HG02885 (cell line): ENCODE measurements at regions not wholly inside any gene's neighbourhood (a gene's known extent, or its start where the extent isn't known, plus 50 kb on each side); places are given as distances from the start of the nearest gene placed in this dataset.

Experiments used
- ATAC-seq: cut with Tn5 transposase; IDR thresholded peaks from one replicate; pipeline ENCODE4 v1.9.1; 2021; ENCODE audit warnings: mild to moderate bottlenecking; ENCODE audit not compliant: unreplicated experiment, poor library complexity

DNA sequence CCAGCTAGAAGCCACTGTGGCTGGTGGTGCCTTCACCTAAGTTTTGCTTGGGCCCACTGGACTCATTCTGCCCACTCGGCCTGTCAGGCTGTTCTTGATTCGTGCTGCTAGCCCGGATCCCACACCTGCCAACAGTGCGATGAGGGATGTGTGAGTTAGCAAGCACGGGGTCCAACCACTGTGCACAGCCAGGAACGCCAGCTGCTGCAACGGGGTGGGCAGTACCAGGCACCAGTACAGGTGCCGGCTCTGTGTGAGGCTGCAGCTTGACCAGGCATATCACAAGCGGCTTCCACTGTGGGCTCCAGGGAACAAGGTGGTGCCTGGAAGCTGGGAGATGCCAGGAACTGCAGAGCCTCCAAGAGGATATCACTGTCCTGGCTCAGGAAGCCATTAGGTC lies 481.2 kb downstream of the OTOL1 start:
- no peak for ATAC-seq

DNA sequence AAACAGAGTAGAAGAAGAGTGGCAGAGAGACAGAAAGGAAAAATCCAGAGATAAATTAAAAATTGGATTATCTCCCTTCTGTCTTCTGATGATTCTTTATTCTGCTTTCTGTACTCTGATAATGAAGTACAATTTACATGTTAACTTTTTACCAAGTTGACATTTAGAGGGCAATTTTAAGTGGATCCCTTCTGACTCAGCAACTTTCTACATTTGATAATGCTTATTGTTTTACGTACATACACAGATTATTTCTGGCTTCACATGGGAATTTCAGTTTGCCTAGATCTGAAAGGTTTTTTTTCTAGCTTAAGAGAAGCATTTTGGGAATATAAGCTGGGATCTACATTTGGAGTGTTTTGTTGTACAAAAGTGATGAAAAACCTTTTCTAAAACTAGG lies 491.3 kb downstream of the OTOL1 start:
- ATAC-seq = no peak

DNA sequence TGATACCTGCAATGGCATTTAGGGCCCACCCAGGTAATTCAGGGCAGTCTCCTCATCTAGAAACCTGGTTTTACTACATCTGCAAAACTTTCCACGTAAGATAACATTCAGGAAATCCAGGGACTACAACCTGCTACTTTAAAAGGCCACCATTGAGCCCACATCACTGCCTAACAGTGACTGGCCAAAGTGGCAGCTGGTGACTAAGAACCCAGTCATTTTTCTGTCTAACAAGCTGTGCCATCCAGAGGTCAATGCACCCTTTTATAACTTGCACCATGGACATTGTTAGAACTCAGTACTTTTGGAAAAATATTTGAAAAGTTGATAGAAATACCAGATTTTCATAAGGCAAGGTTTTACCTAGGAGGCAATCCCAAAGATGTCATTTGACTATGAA lies 492.4 kb downstream of the OTOL1 start:
- no peak for ATAC-seq

DNA sequence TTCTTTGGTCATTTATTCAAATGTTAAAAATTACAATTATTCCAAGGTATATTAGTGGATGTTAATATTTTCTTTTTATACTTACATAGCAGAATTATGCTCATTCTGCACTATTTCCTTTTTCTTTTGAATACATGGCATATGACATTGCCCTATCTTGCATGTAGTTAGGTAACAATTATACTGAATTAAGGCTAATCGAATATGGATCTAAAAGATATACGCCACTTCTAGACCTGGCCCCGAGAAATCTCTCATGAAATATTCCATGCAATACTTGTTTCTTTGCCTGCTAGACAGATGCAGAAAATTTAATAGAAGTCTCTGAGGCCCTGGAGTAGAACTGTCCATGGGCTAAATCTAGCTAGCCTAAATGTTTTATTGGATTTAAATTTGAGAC lies 493.4 kb downstream of the OTOL1 start:
- no peak for ATAC-seq

DNA sequence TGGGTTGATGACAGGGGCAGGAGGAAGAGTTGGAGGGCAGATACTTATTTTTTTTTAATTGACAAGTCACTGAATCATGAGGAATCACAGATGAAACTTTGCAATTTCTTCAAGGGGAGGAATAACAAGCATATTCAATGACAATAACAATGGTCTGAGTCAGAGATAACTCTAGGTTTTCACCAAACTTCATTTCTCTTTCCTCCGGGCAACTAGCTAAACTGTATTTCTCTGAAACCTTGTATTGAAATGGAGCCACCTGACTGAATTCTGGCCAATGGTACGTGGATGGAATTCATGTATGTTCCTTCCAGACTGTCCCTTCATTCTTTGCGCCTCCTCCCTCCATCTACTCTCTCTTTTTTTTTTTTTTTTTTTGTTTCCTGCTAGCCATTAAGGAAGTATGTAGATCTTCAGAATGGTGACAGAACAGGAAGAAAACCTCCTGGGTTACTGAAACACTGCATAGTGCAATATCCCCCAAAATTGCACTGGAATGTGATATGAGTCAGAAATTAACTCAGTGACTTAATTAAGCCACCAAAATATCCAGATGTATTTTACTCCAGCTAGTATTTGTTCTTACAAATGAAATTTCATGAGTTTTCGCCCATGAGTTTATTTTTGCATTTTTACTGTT lies 495.4 kb downstream of the OTOL1 start:
- ATAC-seq = no peak

DNA sequence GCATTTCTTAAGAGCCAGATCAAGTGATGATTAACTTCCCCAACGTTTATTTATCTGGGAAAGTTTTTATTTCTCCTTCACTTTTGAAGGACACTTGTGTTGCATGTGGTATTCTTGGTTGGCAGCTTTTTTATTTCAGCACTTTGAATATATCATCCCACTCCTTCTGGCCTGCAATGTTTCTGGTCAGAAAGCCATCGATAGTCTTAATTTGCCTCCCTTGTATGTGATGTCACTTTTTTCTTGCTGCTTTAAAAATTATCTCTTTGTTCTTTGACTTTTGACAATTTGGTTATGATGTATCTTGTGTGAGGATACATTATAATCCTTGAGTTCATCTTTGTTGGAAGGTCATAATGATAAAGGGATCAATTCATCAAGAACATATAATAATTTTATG lies 503.2 kb downstream of the OTOL1 start:
- no peak for ATAC-seq

DNA sequence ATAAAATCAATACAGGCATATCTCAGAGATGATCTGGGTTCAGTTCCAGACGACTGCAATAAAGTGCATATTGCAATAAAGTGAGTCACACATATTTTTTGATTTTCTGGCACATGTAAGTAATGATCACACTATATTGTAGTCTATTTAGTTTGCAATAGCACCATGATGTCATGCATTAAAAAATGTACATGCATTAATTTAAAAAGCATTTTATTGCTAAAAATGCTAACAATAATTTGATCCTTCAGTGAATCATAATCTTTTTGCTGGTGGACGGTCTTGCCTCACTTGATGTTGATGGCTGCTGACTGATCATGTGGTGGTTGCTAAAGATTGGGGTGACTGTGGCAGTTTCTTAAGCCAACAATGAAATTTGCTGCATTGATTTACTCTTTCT lies 511.1 kb downstream of the OTOL1 start:
- ATAC-seq = no peak

DNA sequence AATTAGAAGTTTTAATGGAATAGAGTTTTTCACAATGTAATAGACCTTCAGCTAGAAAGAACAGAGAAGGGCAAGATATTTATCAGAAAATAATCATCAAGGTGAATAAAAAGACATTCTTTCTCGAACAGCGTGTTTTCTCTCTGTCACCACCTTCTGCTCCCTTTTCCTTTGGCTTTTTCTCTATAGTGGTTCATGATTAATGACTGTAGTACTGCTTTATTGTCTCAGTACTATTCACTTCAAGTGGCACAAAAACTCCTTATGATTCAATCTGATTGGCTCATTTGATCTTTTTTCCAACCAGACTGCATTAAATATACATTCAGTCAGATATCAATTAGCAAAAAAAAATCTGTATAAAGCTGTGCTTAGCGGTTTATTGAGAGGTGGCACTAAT lies 516.0 kb downstream of the OTOL1 start:
- ATAC-seq = no peak

DNA sequence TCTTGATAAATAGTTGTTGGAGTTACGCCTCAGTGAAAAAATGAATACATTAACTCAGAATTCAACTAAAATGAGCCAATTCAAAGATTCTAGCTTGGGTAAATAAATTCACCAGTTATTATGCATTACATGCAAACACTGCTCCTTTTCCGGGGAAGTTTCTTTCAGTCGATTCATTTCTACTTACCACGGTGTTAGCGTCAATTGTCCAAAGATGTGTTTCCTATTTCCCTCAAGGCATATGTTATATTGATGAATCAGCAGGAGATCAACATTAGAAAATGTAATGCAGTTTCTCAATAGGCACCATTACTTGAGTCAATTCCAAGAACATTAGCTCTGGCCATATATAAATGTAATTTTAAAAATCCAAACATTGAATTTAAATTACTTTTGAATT lies 517.7 kb downstream of the OTOL1 start:
- no peak for ATAC-seq

DNA sequence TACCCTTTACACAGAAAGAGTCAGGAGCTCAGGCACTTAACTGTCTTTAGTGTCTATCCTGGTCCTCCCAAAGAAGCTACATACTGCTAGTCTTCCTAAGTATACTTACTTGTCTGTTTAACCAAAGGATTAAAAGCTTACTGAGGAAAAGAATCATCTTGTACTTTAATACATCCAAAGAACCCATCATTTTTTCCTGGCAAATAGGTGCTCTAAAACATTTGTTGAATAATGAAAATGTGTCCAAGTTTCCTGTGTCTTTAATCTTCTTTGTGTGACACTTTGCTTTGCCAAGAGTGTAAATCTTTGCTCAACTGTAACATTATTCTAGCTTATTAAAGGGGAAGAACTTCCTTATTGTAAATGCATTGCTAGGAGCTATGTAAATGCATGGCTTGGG lies 519.2 kb downstream of the OTOL1 start:
- ATAC-seq = no peak

DNA sequence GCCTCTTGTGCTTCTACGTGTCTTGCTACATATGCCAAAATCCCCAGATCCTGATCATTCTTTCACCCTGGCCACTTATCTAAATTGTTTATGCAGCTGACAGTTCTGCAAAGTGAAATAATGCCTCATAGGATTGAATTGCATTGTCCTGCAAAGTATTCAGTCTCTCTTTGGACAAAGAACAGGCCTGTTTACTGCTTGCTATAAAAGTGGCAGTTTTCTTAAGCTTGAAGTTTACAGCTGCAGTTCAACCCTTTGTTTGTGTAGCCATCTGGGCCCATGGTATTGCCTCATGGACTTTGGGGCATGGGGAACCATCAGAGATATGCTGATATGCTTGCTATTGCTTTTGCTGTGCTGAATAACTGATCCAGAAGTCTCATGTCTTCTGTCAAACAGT lies 523.2 kb downstream of the OTOL1 start:
- no peak for ATAC-seq

DNA sequence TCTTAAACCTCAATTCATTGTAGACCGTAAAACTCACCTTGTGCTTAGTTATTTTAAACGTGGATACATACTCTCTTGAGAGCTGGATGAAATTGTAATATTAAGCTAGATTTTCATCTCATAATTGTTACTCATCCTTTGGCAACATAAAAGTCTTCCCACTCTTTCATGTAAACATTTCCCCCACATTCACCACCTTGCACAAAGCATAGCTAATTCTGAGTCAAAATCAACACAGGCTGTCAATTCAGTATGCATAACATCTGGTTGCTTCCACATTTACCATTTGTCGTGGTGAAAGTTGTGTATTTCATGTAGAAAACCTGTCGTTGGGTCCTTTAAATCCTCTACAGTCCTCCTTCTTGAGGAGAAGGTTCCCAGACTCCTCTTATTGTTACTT lies 524.6 kb downstream of the OTOL1 start:
- no peak for ATAC-seq

DNA sequence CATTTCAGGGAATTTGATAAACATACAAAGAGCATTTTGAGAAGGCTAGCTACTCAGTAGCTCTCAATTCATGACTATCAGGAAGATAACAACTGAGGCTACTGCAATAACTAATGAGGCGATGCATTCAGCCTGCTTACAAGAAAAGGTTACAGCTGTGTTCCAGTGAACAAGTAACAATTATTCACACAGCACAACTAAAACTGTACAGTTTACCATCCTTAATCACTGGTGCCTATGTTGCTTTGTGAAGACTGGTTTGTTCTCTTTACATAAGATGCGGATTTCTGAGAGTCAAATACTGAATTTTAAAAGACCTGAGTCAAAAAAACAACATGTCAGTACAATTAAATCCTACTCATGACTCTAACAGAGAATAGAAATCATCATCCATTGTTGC lies 526.3 kb downstream of the OTOL1 start:
- ATAC-seq = no peak

DNA sequence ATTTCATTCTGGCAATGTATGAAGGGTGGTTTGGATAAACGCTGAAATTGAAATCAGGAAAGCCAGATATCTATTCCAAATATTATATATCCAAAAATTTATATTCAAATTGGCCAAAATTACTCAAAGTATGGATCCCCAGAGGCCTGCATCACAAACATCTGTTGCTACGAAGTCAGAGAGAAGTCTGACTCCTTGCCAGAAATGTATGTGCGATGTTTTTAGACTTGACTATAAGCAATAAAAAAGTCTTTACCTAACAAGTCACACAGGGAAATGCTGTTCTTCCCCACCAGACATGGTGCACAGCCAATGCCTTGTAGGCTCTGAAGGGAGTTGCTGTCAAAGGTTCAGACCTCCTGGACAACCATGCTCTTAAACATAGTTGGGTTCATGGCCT lies 533.1 kb downstream of the OTOL1 start:
- ATAC-seq = no peak

DNA sequence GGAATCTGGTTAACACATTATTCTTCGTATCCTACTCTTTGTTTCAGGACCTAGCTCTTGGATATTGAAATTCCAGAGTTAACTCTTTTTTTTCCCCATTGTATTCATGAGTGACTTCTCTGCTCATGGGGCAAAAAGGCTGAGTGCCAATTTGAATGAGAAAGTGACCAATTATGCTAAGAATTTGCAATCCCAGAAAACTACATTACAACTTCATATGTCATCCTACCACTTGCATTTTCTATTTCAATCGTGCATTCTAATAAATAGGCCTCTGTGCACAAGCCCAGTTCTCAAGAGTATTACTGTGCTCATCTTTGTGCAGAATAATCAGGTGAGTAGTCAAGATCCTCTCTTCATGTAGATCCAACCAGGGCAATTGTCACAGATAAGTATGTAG lies 537.8 kb downstream of the OTOL1 start:
- ATAC-seq = no peak

DNA sequence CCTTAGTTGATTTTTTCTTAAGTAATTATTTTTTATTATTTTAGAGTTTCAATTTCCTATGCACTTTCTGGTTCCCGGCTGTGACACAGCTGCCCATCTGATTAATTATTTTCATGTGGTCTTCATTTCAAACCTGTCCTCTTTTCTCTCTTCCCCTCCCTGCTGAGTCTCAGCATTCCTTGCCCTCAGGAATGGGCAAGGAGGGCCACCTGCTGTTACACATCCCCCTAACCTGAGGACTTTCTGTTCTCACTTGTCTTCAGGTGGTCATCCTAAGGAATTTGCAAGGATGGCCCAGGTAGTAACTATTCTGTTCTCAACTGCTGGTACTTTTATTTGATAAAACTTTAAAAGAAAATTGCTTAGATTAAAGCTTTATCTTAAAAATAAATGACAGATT lies 545.0 kb downstream of the OTOL1 start:
- ATAC-seq = no peak

DNA sequence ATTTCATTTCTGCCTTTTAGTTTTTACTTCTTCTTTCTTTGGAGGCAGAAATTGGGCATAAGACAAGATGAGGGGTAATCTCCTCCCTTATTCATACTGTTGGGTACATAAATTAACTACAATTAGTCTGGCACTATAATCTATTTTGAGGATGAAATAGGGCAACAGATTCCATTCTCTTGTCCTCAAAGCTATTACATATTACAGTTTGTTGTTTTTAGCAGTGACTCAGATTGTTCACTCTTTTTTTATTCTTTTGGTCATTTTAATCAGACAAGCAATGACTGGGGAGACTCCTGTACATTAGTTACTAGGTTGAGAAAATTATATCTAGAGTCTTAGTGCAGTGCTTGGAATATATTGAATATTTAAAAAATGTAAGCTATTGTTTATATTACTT lies 556.0 kb downstream of the OTOL1 start:
- no peak for ATAC-seq

DNA sequence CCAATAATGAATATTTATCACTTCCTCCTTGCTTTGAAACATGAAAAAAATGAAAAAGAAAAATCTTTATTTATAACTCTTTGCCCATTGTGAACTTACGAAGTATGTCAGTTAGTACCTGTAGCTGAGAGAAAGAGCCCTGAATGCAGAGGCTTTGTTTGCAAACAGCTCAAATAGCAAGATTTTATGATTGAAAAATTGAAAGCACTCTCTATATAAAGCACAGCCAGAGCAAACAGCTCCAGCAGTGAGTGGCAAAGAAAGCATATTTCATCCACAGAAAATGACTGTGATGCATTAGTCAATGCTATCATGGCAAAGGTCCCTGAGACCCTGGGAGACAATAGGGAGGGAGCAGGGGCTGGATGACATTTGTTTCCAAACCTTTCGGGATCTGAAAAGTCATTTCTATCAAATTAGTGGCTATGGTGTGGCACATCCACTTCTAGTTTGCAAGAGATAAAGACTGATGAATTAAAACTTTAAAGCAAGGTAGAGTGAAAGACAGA lies 576.1 kb downstream of the OTOL1 start:
- no peak for ATAC-seq

DNA sequence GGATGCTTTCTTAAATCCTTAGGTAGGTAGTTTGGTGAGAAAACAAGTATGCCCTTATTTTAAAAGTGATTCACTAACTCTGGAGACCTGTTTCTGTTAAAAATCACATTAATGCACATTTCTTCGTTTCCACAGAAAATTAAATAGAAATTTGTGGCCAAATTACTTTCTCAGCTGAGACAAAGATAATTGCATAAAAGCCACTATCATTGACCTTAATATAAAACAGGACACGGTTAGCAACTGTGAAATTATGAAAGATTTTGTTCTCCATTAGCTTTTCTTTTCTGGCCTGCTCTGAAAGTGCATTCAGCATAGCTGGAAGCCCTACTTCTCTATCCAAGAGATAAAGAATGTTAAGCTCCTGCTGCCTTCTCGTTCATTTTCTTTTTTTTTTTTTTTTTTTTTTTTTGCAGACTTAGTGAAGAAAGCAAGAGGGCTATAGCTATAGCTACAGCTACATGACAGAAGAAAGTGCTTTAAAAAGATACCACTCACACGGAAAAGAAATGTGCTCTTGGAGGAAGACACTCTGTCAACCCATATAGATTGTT lies 576.9 kb downstream of the OTOL1 start:
- no peak for ATAC-seq

DNA sequence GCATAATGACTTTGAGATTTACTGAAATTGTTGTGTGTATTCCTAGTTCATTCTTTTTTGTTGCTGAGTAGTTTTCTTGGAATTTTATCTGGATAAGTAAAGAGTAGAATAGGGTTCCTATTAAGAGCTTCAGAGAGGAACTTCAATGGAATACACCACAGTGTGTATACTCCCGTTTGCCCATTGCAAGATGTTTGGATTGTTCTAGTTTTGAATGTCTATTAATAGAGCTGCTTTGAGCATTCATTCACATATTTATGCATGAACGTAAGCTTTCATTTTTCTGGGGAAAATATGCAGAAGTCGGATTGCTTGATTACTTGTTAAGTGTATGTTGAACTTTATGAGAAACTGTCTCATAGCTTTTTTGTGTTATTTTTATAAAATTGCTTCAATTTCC lies 580.5 kb downstream of the OTOL1 start:
- ATAC-seq = no peak

DNA sequence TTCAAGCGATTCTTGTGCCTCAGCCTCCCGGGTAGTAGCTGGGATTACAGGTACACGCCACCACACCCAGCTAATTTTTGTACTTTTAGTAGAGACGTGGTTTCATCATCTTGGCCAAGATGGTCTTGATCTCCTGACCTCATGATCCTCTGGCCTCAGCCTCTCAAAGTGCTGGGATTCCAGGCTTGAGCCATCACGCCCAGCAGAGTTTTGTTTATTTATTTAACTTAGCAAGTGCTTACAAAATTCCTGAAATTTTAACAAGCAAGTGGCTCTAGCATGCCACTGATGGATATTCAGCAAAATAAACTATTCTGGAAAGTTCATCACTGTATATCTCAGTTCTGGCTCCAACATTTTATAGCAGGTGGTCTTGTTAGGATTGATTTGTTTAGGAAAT lies 585.9 kb downstream of the OTOL1 start:
- ATAC-seq = no peak

DNA sequence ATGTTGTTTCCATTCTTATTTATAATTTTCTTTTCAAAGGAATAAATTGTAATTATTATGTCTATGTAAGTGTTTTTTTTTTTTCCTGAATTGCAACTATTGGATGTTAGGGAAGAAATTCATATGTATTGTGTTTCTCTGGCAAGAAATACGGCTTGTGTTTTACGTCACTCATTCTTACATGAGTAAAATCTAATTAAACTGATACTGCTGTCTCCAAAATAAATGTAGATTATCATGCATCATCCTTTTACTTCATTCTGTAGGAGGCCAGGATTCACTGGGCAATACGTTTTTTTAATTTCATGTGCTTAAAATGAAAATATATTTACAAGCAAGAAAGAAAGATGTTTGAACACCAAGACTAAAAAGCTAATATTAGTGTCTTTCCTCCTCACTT lies 590.8 kb downstream of the OTOL1 start:
- ATAC-seq = no peak

DNA sequence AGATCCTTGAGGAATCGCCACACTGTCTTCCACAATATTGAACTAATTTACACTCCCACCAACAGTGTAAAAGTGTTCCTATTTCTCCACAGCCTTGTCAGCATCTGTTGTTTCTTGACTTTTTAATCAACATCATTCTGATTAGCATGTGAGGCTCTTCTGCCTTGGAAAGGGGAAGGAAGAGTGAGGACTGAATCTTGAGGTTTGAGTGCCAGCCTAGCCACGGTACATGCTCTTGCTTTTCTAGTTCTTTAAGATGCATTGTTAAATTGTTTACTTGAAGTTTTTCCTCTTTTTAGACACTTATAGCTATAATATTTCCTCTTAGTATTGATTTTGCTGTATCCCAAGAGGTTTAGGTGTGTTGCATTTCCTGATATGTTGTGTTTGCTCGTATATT lies 596.1 kb downstream of the OTOL1 start:
- ATAC-seq = no peak
